ENCODE measurements at regions not wholly inside any gene's neighbourhood (a gene's known extent, or its start where the extent isn't known, plus 50 kb on each side); places are given as distances from the start of the nearest gene placed in this dataset.

- Histone ChIP-seq H3K27ac (no peak overlapping the region), H2AFZ (ENCODE audit: low read depth) (no peak overlapping the region), H3K9ac (no peak overlapping the region), H3K36me3 (ENCODE audit: insufficient read depth) (no peaks in the 10 kb centered on the region), H3K4me3 (IDR thresholded peaks at IDR 0.05; ENCODE audit: insufficient read depth, low read depth, low read length) (no peak overlapping the region), H3K4me1 (ENCODE audit: low read depth, poor library complexity, severe bottlenecking) (no peaks in the 10 kb centered on the region), H3K4me2 (no peak overlapping the region), H4K20me1 (ENCODE audit: insufficient read depth) (no peaks in the 10 kb centered on the region), H3K79me2 (ENCODE audit: insufficient read depth, low read depth) (no peaks in the 10 kb centered on the region), H3K27me3 (ENCODE audit: insufficient read depth, low read depth) (no peaks in the 10 kb centered on the region)
- no peak for TF ChIP-seq CTCF (conservative IDR thresholded peaks at IDR 0.05; ENCODE audit: low read depth, low read length)
These were observed 323.5 kb downstream of the SIPA1L2 start for GRCh38 chr1:232306269-232306961.

GRCh38 chr1:232305050-232305449 is 324.9 kb downstream of the SIPA1L2 start:
- TF ChIP-seq CTCF (conservative IDR thresholded peaks at IDR 0.05; ENCODE audit: low read depth, low read length), result no peak
- Histone ChIP-seq H3K4me2 (no peak overlapping the region), H3K4me3 (IDR thresholded peaks at IDR 0.05; ENCODE audit: insufficient read depth, low read depth, low read length) (no peak overlapping the region), H3K79me2 (ENCODE audit: insufficient read depth, low read depth) (no peaks in the 10 kb centered on the region), H2AFZ (ENCODE audit: low read depth) (no peak overlapping the region), H3K9ac (no peak overlapping the region), H3K36me3 (ENCODE audit: insufficient read depth) (no peaks in the 10 kb centered on the region), H3K4me1 (ENCODE audit: low read depth, poor library complexity, severe bottlenecking) (no peaks in the 10 kb centered on the region), H3K27me3 (ENCODE audit: insufficient read depth, low read depth) (no peaks in the 10 kb centered on the region), H4K20me1 (ENCODE audit: insufficient read depth) (no peaks in the 10 kb centered on the region), H3K27ac (no peak overlapping the region)

- H3K4me3 ChIP-seq (IDR thresholded peaks at IDR 0.05; ENCODE audit: insufficient read depth, low read depth, low read length), result no peak overlapping the region
- H3K4me2 ChIP-seq, result no peak overlapping the region
- H3K27ac ChIP-seq, result no peak overlapping the region
- H3K27me3 ChIP-seq (ENCODE audit: insufficient read depth, low read depth), result no peaks in the 10 kb centered on the region
- no peaks in the 10 kb centered on the region for H3K79me2 ChIP-seq (ENCODE audit: insufficient read depth, low read depth)
- no peak overlapping the region for H2AFZ ChIP-seq (ENCODE audit: low read depth)
- H3K36me3 ChIP-seq (ENCODE audit: insufficient read depth), result no peaks in the 10 kb centered on the region
- H4K20me1 ChIP-seq (ENCODE audit: insufficient read depth), result no peaks in the 10 kb centered on the region
- H3K9ac ChIP-seq, result no peak overlapping the region
- TF ChIP-seq CTCF (conservative IDR thresholded peaks at IDR 0.05; ENCODE audit: low read depth, low read length), result no peak
- no peaks in the 10 kb centered on the region for H3K4me1 ChIP-seq (ENCODE audit: low read depth, poor library complexity, severe bottlenecking)
These were observed 326.7 kb downstream of the SIPA1L2 start for GRCh38 chr1:232303222-232303620.

- Histone ChIP-seq H3K27ac (no peak overlapping the region), H3K4me1 (ENCODE audit: low read depth, poor library complexity, severe bottlenecking) (no peaks in the 10 kb centered on the region), H3K9ac (no peak overlapping the region), H4K20me1 (ENCODE audit: insufficient read depth) (no peaks in the 10 kb centered on the region), H3K36me3 (ENCODE audit: insufficient read depth) (no peaks in the 10 kb centered on the region), H3K4me2 (no peak overlapping the region), H3K4me3 (IDR thresholded peaks at IDR 0.05; ENCODE audit: insufficient read depth, low read depth, low read length) (no peak overlapping the region), H3K27me3 (ENCODE audit: insufficient read depth, low read depth) (no peaks in the 10 kb centered on the region), H2AFZ (ENCODE audit: low read depth) (no peak overlapping the region), H3K79me2 (ENCODE audit: insufficient read depth, low read depth) (no peaks in the 10 kb centered on the region)
- no peak for TF ChIP-seq CTCF (conservative IDR thresholded peaks at IDR 0.05; ENCODE audit: low read depth, low read length)
These were observed 327.3 kb downstream of the SIPA1L2 start for GRCh38 chr1:232302376-232303221.
